Activated CD8-positive, alpha-beta memory T cell treated with anti-CD3 and anti-CD28 coated beads, Interleukin-2, amount 50 U/mL, for 4 hours (primary cell): ENCODE measurements at regions not wholly inside any gene's neighbourhood (a gene's known extent, or its start where the extent isn't known, plus 50 kb on each side); places are given as distances from the start of the nearest gene placed in this dataset.
A peak's percentile ranks its signal among the peaks of the same experiment; 100 is the strongest.
"Not testable (repeated sequence)": the region's sequence is repeated elsewhere in the genome, so short reads cannot be mapped to it uniquely, and the experiment has no call there.

Experiments used
- DNase-seq: peaks from one replicate; pipeline ENCODE4 v3.0.0-alpha.2; 2020

GRCh38 chr20:52098186-52098585 lies 93.4 kb downstream of the ZFP64 start:
- no peak for DNase-seq

- DNase-seq: no peak
Observed at GRCh38 chr20:52096117-52096516, 95.5 kb downstream of the ZFP64 start.

GRCh38 chr20:52094693-52095092 lies 96.9 kb downstream of the ZFP64 start:
- DNase-seq: no peak

- DNase-seq: no peak
Observed at GRCh38 chr20:52093575-52093974, 98.0 kb downstream of the ZFP64 start.

GRCh38 chr20:52090035-52090434 lies 101.5 kb downstream of the ZFP64 start:
- DNase-seq: no peak

GRCh38 chr20:52087471-52087870 lies 104.1 kb downstream of the ZFP64 start:
- no peak for DNase-seq

GRCh38 chr20:52086878-52087277 lies 104.7 kb downstream of the ZFP64 start:
- no peak for DNase-seq

- no peak for DNase-seq
Observed at GRCh38 chr20:52084727-52085126, 106.9 kb downstream of the ZFP64 start.

- DNase-seq: peak; percentile 39
Observed at GRCh38 chr20:52083627-52084232, 107.8 kb downstream of the ZFP64 start.

GRCh38 chr20:52082612-52083011 lies 109.0 kb downstream of the ZFP64 start:
- no peak for DNase-seq

- no peak for DNase-seq
Observed at GRCh38 chr20:52081791-52082190, 109.8 kb downstream of the ZFP64 start.

- DNase-seq: no peak
Observed at GRCh38 chr20:52081066-52081465, 110.5 kb downstream of the ZFP64 start.

- no peak for DNase-seq
Observed at GRCh38 chr20:52078289-52078688, 113.3 kb downstream of the ZFP64 start.

GRCh38 chr20:52076164-52076563 lies 115.4 kb downstream of the ZFP64 start:
- DNase-seq: no peak

- DNase-seq: no peak
Observed at GRCh38 chr20:52075400-52075799, 116.2 kb downstream of the ZFP64 start.

GRCh38 chr20:52071136-52071535 lies 120.4 kb downstream of the ZFP64 start:
- DNase-seq: no peak

- DNase-seq: no peak
Observed at GRCh38 chr20:52064931-52065330, 126.6 kb downstream of the ZFP64 start.

- DNase-seq: no peak
Observed at GRCh38 chr20:52062452-52063209, 128.9 kb downstream of the ZFP64 start.

GRCh38 chr20:52060794-52061714 lies 130.5 kb downstream of the ZFP64 start:
- no peak for DNase-seq

- DNase-seq: not testable (repeated sequence)
Observed at GRCh38 chr20:52057133-52057532, 134.4 kb downstream of the ZFP64 start.

- DNase-seq: no peak
Observed at GRCh38 chr20:52056203-52057062, 135.1 kb downstream of the ZFP64 start.

- DNase-seq: peak; percentile 17
Observed at GRCh38 chr20:52054123-52054522, 137.5 kb downstream of the ZFP64 start.
